Activated naive CD4-positive, alpha-beta T cell treated with anti-CD3 and anti-CD28 coated beads, Interleukin-2, amount 50 U/mL, for 24 hours (primary cell): ENCODE measurements at regions not wholly inside any gene's neighbourhood (a gene's known extent, or its start where the extent isn't known, plus 50 kb on each side); places are given as distances from the start of the nearest gene placed in this dataset.
"Not testable (repeated sequence)": the region's sequence is repeated elsewhere in the genome, so short reads cannot be mapped to it uniquely, and the experiment has no call there.

Experiments used
- H3K27ac Mint-ChIP-seq: one replicate; pipeline ENCODE4 v1.8.0; 2021; ENCODE audit warnings: mild to moderate bottlenecking, mixed read lengths
- H3K27me3 Mint-ChIP-seq: one replicate; pipeline ENCODE4 v1.8.0; 2021; ENCODE audit warnings: mixed read lengths
- H3K36me3 Mint-ChIP-seq: one replicate; pipeline ENCODE4 v1.8.0; 2021; ENCODE audit warnings: mixed read lengths
- H3K4me1 Mint-ChIP-seq: one replicate; pipeline ENCODE4 v1.8.0; 2021; ENCODE audit warnings: mixed read lengths
- H3K4me3 Mint-ChIP-seq: one replicate; pipeline ENCODE4 v1.8.0; 2021; ENCODE audit warnings: mild to moderate bottlenecking, mixed read lengths
- H3K9me3 Mint-ChIP-seq: one replicate; pipeline ENCODE4 v1.8.0; 2021; ENCODE audit warnings: mixed read lengths

DNA sequence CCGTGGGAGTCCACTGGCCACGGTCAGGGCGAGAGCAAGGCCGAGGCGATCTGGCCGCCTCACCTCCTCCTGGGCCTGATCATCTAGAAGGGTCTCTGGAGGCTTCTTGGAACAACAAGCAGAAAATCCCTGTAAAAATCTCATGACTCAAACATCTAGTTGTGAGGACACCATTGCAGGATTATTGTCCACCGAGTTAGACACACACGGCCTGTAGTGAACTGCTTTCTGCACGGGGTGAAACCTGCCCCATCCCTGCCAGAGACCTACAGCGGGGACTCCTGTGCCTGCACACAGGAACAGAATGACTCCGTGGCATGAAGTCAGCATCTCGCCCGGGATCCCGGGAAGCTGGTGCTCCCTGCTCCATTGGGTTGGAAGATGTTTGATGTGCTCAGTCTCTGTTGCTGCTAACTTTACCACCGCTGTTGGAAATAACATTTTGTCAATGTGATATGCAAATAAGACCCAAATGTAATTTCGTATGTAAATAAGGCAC lies 267.0 kb upstream of the TCERG1L start:
- Mint-ChIP-seq H3K27ac (no peak overlapping the region), H3K4me3 (no peak overlapping the region), H3K4me1 (no peaks in the 10 kb centered on the region), H3K36me3 (no peaks in the 10 kb centered on the region), H3K9me3 (no peaks in the 10 kb centered on the region), H3K27me3 (no peaks in the 10 kb centered on the region)

DNA sequence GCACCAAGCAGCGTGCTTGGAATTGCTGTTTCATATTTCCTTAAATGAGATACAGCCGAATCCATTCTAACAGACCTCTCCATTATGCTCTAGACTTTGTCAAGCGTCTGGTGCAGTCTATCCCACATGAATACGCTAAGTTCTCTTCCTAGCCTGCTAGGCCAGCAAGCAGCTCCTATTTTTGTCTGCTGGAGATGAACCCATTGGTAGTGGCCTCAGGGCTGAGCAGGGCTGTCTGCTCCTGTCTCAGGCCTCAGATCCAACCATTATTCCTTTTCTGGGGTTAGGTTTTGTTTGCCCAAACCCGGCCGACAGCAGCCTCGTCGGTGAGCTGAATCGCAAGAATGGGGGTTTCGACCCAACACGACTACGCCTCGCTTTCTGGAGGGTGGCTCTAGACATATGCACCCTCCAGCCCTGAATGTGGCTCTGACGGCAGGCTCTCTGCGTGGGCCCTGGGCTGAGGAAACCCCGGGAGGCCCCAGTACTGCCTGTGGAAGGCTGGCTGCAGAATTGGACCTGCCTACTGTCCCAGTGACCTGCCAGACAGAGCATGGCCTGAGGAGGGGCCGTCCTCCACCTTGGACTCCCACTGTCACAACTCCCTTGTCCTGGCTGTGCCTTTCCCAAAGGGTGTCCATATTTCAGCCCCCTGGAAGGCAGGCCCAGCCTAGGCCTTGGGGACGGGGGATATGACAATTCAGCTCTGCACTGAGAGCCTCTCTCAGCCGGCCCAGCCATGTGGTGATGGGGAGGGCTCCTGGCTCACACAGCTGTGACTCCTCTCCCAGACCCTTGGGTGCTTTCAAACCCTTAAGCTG lies 267.9 kb upstream of the TCERG1L start:
- H3K36me3 Mint-ChIP-seq, result no peaks in the 10 kb centered on the region
- H3K27ac Mint-ChIP-seq, result no peak overlapping the region
- H3K4me3 Mint-ChIP-seq, result no peak overlapping the region
- no peaks in the 10 kb centered on the region for H3K9me3 Mint-ChIP-seq
- H3K4me1 Mint-ChIP-seq, result no peaks in the 10 kb centered on the region
- peaks cover 2% of the 10 kb centered on the region for H3K27me3 Mint-ChIP-seq

DNA sequence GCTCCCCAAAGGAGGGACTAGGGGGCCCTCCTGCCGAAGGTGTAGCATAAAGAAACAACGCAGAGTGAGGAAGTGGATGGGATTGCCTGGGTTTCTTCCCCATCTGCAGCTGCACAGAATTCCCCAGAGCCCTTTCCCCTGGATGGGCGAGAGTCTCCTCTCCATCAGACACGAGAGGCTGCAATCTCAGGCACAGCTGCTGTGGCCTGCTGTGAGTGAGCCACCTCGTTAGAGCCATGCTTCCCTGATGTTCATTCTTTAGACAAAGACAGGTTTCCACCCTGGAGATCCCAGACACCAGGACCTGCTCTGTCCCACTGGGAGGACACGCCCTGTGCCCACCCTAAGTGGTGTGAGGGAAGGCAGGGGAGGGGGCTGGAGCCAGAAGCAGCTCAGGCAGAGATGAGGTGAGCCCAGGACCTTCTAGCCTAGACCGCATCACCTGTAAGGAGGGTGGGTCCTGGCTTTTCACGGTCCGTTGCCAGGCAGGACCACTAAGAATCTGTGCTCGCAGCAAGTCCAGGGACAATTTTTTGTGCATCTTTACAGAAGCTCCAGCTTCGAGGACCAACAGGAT lies 268.6 kb upstream of the TCERG1L start:
- Mint-ChIP-seq H3K4me1 (no peaks in the 10 kb centered on the region), H3K9me3 (no peaks in the 10 kb centered on the region), H3K4me3 (no peak overlapping the region), H3K27me3 (peaks cover 2% of the 10 kb centered on the region), H3K36me3 (no peaks in the 10 kb centered on the region), H3K27ac (no peak overlapping the region)

DNA sequence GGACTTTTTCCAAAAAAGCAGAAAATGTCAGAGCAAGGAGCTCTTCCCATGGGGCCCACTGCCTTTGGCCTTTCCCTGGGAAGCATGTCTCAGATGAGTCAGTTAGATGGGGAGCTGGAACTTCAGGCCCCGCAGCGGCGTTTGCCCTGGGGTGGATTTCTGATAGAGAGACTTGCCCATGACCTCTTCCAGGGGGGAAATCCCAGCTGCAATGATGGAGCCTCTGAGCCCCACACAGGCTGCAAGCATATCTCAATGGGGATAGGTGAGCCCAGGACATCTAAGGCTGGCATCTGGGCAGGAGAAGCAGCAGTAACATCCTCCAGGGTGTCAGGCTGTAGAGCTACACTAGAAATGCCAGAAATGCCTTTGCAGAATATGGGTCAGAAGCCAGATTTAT lies 269.2 kb upstream of the TCERG1L start:
- peaks cover 2% of the 10 kb centered on the region for H3K27me3 Mint-ChIP-seq
- H3K9me3 Mint-ChIP-seq, result no peaks in the 10 kb centered on the region
- no peaks in the 10 kb centered on the region for H3K4me1 Mint-ChIP-seq
- H3K36me3 Mint-ChIP-seq, result no peaks in the 10 kb centered on the region
- no peak overlapping the region for H3K27ac Mint-ChIP-seq
- no peak overlapping the region for H3K4me3 Mint-ChIP-seq

DNA sequence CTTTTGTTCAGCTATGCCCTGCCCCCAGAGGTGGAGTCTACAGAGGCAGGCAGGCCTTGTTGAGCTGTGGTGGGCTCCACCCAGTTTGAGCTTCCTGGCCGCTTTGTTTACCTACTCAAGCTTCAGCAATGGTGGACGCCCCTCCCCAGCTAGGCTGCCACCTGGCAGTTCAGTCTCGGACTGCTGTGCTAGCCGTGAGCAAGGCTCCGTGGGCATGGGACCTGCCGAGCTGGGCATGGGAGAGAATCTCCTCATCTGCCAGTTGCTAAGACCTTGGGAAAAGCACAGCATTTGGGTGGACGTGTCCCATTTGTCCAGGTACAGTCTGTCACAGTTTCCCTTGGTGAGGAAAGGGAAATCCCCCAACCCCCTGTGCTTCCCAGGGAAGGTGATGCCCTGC lies 270.0 kb upstream of the TCERG1L start:
- not testable (repeated sequence) for H3K4me3 Mint-ChIP-seq, H3K27ac Mint-ChIP-seq, H3K36me3 Mint-ChIP-seq, H3K9me3 Mint-ChIP-seq, H3K4me1 Mint-ChIP-seq, H3K27me3 Mint-ChIP-seq

DNA sequence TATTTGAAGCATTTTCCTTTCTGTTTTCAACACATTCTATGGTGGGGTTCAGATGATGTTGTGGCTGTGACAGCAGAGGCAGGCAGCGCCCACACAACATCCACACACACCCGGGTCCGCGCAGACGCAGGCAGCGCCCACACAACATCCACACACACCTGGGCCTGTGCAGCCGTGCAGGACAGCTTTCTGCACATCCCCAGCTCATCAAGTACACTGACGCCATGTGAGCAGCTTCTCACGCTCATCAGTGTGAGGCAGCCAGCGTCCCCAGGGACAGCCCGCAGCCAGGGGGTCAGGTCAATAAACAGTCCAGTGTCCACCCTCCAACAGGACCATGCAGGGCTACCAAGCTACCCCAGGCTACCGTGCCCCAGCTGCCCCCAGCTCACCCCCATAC lies 272.8 kb upstream of the TCERG1L start:
- H3K27ac Mint-ChIP-seq, result no peak overlapping the region
- no peak overlapping the region for H3K4me3 Mint-ChIP-seq
- no peaks in the 10 kb centered on the region for H3K9me3 Mint-ChIP-seq
- H3K36me3 Mint-ChIP-seq, result no peaks in the 10 kb centered on the region
- H3K27me3 Mint-ChIP-seq, result peaks cover 2% of the 10 kb centered on the region
- no peaks in the 10 kb centered on the region for H3K4me1 Mint-ChIP-seq

DNA sequence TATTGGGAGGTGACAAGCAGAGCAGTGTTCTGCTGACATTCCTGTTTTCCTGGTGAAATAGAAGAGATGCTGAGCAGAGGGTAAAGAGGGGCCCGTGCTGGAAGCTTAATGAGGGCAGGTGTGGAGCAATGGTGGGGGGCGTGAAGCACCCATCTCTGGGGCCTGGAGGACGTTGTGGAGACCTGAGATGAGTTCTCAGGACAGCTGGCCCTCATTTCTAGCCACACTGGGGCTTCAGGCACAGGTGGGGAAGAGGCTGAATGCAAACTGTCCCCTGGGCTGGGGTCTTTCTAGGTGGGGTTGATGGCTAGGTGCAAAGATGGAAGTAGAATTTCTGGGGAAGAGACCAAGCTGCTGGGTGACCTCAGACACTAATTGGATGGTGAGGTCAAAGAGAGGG lies 274.2 kb upstream of the TCERG1L start:
- Mint-ChIP-seq H3K4me3 (no peak overlapping the region), H3K36me3 (no peaks in the 10 kb centered on the region), H3K9me3 (no peaks in the 10 kb centered on the region), H3K4me1 (no peaks in the 10 kb centered on the region), H3K27me3 (peaks cover 2% of the 10 kb centered on the region), H3K27ac (no peak overlapping the region)

DNA sequence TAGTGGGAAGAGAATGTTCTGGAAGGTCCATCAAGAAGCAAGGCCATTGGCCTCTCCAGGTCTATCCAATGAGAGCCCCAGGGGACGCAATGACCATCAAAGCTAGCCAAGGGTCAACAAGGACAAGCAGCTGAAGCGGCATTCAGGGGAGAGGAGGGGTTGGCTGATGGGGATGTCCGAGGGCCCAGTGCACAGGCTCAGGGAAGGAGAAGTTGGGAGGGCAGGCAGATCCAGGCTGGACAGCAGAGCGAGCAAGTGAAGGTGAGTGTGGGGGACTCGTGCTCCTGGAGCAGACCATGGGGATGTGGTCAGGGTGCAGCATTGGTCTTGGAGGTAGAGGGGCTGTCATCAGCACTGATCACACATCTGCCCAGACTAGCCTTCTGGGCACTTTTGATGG lies 275.4 kb upstream of the TCERG1L start:
- Mint-ChIP-seq H3K4me1 (no peaks in the 10 kb centered on the region), H3K36me3 (no peaks in the 10 kb centered on the region), H3K4me3 (no peak overlapping the region), H3K9me3 (no peaks in the 10 kb centered on the region), H3K27ac (no peak overlapping the region), H3K27me3 (peaks cover 2% of the 10 kb centered on the region)

DNA sequence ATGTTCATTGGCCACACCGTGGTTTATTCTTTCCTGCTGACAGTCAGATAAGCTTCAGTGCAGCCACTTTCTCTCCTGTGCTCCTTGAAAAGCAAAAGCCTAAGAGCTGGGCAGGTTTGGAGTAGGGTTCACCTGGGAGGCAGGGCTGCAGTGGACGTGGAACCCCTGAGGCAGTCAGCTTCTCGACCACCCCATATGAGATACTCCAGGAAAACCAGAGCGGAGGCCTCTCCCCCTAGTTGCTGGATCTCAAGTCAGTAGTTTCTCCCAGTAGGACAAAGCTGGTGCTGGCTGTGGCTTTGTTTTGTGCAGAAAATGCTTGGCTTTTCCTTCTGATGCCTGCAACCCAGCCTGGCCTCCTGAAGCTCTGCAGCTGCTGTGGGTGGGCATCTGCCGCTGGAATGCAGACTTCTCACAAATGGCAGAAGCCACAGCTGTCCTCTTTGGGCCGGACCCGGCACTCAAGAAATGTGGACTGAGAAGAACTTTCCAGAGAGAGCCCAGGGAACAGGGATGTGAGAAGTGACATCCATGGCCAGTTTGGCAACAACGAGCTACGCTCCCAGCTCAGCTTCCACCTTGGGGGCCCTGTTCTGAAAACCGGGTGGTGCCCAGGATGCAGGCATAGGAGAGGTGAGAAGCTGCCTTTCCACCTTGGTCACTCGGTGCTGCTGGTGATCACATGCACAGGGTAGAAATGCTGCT lies 276.6 kb upstream of the TCERG1L start:
- Mint-ChIP-seq H3K4me1 (no peaks in the 10 kb centered on the region), H3K36me3 (no peaks in the 10 kb centered on the region), H3K4me3 (no peak overlapping the region), H3K27ac (no peak overlapping the region), H3K27me3 (peaks cover 2% of the 10 kb centered on the region), H3K9me3 (no peaks in the 10 kb centered on the region)

DNA sequence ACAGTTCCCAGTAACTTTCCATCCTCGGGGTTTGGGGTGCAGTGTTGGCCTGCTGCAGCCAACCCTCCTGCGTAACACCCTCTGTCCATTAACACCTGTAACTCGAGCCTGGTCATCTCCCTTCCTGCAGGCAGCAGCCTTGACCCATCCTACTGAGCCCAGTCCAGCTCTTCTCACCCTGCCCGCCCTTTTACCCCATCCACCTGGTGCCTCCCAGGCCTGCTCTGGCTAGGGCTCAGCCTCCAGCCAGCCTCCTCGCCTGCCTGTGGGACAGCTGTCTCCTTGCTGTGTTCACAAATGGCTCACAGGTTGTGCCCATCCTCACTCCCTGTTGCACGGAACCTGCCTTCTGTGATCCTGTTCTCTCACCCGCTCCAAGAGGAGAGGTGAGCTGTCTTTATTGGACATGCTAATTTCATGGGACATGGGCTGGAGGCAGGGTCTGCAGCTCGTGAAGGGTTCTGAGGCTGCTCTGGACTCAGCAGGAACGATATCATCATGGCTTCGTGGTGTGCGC lies 277.2 kb upstream of the TCERG1L start:
- Mint-ChIP-seq H3K27me3 (peaks cover 2% of the 10 kb centered on the region), H3K9me3 (no peaks in the 10 kb centered on the region), H3K4me1 (no peaks in the 10 kb centered on the region)

DNA sequence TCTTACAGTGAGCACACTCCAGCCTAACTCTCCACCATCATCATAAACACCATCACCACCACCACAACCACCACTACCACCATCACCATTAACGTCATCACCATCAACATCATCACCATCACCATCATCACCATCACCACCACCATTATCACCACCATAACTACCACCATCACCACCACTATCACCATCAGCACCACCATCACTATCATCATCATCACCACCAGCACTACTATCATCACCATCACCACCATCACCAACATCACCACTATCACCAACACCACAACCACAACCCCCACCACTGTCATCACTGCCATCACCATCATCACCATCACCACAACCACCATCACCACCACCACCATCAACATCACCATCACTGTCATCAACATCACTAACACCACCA lies 279.0 kb upstream of the TCERG1L start:
- no peak overlapping the region for H3K27ac Mint-ChIP-seq
- no peaks in the 10 kb centered on the region for H3K27me3 Mint-ChIP-seq
- H3K4me3 Mint-ChIP-seq, result no peak overlapping the region
- no peaks in the 10 kb centered on the region for H3K9me3 Mint-ChIP-seq
- no peaks in the 10 kb centered on the region for H3K4me1 Mint-ChIP-seq
- H3K36me3 Mint-ChIP-seq, result no peaks in the 10 kb centered on the region

More for the DNA sequence above, 277.2 kb upstream of the TCERG1L start:
- Mint-ChIP-seq H3K27ac (no peak overlapping the region), H3K4me3 (no peak overlapping the region), H3K36me3 (no peaks in the 10 kb centered on the region)

DNA sequence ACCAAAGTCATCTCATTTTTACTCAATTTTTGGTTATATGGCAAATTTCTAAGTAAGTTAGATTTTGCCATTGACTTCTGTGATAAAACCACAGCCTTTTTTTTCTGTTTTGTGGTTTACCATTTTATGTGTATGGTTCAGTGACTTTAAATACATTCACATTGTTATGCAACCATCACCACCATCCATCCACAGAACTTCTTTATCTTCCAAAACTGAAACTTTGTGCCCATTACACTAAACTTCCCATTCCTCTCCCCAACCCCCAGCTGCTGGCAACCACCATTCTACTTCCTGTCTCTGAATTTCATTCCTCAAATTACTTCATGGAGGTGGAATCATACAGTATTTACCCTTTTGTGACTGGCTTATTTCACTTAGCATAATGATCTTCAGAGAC lies 280.4 kb upstream of the TCERG1L start:
- Mint-ChIP-seq H3K4me3 (no peak overlapping the region), H3K36me3 (no peaks in the 10 kb centered on the region), H3K27ac (no peak overlapping the region), H3K27me3 (no peaks in the 10 kb centered on the region), H3K9me3 (no peaks in the 10 kb centered on the region), H3K4me1 (no peaks in the 10 kb centered on the region)

DNA sequence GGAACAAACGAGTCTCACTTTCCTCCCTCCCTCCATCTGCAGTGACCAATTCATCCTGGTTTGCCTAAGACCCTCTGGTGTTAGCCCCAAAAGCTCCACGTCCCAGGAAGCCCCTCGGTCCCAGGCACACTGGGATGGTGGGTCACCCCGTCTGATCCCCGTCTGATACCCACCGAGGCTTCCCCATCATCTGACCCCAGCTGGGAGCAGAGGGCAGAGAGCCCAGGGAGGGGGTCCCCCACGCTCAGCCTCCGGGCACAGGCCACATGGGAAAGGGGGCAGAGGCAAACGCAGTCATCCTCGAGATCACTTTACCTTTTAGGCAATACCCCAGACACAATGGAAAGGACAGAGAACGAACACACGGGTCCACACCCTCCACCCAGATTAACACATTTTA lies 291.6 kb upstream of the PPP2R2D start:
- H3K36me3 Mint-ChIP-seq, result peaks cover 2% of the 10 kb centered on the region
- H3K27me3 Mint-ChIP-seq, result peaks cover 3% of the 10 kb centered on the region
- no peaks in the 10 kb centered on the region for H3K4me1 Mint-ChIP-seq
- peaks cover 17% of the 10 kb centered on the region for H3K9me3 Mint-ChIP-seq
- H3K27ac Mint-ChIP-seq, result no peak overlapping the region
- H3K4me3 Mint-ChIP-seq, result no peak overlapping the region

DNA sequence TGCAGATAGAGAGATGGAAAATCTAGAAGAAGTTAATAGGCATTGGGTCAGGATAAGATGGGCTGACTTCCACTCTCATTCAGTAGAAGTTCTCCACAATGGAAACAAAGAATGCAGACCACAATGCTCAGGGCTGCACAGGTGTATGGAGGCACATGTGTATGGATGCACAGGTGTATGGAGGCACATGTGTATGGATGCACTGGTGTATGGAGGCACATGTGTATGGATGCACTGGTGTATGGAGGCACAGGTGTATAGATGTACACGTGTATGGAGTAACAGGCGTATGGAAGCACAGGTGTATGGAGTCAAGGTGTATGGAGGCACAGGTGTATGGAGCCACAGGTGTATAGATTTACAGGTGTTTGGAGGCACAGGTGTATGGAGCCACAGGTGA lies 285.7 kb upstream of the PPP2R2D start:
- H3K27me3 Mint-ChIP-seq, result peaks cover 4% of the 10 kb centered on the region
- H3K4me1 Mint-ChIP-seq, result no peaks in the 10 kb centered on the region
- no peaks in the 10 kb centered on the region for H3K9me3 Mint-ChIP-seq
- H3K36me3 Mint-ChIP-seq, result no peaks in the 10 kb centered on the region
- H3K27ac Mint-ChIP-seq, result no peak overlapping the region
- H3K4me3 Mint-ChIP-seq, result no peak overlapping the region

DNA sequence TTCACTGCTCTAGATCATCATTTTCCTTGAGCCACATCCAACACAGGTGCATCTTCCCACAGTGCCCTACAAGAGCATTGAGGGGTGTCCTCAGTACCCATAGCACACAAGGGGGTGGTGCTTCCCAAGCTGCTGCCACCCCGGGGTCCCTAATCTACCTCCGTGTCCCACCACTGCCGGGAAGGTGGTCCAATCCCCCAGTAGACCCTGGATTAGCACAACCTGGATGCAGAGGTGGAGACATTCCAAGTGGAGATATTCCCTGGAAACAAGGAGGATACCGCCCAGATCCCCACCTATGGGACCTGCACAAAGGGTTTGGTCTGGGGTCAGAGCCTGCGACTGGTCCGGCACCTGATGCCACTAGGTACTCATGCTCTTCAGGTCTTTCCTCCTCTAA lies 284.8 kb upstream of the PPP2R2D start:
- Mint-ChIP-seq H3K4me1 (no peaks in the 10 kb centered on the region), H3K36me3 (no peaks in the 10 kb centered on the region), H3K9me3 (no peaks in the 10 kb centered on the region)

More for the DNA sequence above, 284.8 kb upstream of the PPP2R2D start:
- Mint-ChIP-seq H3K4me3 (no peak overlapping the region), H3K27me3 (peaks cover 4% of the 10 kb centered on the region), H3K27ac (no peak overlapping the region)
